ENCODE measurements at regions not wholly inside any gene's neighbourhood (a gene's known extent, or its start where the extent isn't known, plus 50 kb on each side); places are given as distances from the start of the nearest gene placed in this dataset.
A peak's percentile ranks its signal among the peaks of the same experiment; 100 is the strongest.
"Not testable (repeated sequence)": the region's sequence is repeated elsewhere in the genome, so short reads cannot be mapped to it uniquely, and the experiment has no call there.

DNA sequence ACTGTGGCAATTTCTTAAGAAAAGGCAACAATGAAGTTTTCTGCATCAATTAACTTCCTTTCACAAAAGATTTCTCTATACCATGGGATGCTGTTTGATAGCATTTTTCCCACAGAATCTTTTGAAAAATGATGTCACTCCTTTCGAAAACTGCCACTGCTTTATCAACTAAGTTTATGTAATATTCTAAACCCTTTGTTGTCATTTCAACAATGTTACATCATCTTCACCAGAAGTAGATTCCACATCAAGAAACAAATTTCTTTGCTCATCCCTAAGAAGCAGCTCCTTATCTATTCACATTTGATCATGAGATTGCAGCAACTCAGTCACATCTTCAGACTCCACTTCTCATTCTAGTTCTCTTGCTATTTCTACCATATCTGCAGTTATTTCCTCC is 116.1 kb upstream of the KCND3 start:
- DNase-seq: no peak

DNA sequence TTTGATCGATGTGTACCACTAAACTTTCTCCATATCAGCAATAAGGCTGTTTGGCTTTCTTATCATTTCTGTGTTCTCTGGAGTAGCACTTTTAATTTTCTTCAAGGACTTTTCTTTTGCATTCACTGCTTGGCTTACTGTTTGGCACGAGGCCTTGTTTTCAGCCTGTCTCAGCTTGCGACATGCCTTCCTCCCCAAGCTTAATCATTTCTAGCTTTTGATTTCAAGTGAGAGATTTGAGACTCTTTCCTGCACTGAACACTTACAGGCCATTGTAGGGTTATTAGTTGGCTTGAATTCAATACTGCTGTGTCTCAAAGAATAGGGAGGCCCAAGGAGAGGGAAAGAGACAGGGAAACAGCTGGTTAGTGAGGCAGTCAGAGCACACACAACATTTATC is 120.6 kb upstream of the KCND3 start:
- DNase-seq: no peak

DNA sequence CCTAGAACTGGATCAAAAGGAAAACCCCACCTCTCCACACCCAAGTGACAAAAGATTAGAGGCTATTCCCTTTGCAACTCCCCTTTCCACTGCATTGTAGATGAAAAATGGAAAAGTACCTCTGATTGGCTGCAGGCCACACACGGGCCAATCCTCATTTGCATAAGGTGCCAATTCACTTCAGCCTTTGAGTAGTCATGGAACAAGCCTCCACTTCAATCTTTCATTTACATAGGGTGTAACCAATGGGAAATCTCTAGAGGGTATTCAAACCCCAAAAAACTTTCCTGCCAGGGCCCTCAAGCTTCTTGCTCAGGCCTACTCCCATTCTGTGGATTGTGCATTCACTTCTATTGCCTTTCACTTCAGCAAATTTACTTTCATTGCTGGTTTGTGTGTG is 122.3 kb upstream of the KCND3 start:
- no peak for DNase-seq

- DNase-seq: no peak
These were observed 125.1 kb upstream of the KCND3 start for GRCh38 chr1:112114540-112114939.

DNA sequence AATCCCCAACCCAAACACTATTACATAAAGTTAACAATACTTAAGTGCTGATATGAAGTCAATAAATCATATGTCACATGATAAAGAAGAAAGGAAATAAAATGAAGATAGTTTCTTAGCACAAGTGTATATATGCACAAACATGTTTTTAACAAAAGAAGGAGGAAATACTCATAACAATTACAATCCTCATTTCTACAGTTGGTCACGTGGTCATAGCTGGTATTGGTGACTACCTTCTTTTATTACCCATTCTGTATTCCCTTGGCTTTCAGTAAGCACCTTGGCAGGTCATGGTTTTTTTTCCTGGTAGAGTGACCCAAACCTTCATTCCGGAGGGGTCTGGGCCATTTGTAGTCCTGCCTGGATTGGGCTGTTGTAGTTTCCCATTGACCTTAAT is 137.1 kb upstream of the KCND3 start:
- no peak for DNase-seq

GRCh38 chr1:112127606-112128005 is 138.1 kb upstream of the KCND3 start:
- not testable (repeated sequence) for DNase-seq

DNA sequence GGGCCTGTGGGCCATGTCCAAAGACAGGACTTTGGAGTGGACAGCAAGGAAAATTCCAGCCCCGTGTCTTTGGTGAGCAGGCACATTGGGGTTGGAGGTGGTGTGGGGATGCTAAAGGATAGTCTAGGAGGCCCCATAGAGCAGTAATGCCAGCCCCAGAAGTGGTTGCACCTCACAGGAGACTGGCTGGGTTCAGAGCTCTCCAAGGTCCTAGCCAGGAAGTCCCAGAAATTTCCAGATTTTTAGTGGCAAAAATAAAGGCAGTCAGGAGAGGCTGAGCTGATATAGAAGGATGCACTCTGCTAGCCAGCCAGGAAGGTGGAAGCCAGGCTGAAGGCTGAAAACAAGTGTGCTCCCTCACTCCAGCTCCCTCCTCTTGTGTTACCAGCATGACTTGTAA is 144.0 kb upstream of the KCND3 start:
- no peak for DNase-seq

GRCh38 chr1:112140743-112141142 is 151.3 kb upstream of the KCND3 start:
- no peak for DNase-seq

GRCh38 chr1:112141301-112141700 is 151.8 kb upstream of the KCND3 start:
- no peak for DNase-seq

- no peak for DNase-seq
These were observed 152.5 kb upstream of the KCND3 start for GRCh38 chr1:112141923-112142322.

- DNase-seq: no peak
These were observed 154.5 kb upstream of the KCND3 start for GRCh38 chr1:112143871-112144441.

DNA sequence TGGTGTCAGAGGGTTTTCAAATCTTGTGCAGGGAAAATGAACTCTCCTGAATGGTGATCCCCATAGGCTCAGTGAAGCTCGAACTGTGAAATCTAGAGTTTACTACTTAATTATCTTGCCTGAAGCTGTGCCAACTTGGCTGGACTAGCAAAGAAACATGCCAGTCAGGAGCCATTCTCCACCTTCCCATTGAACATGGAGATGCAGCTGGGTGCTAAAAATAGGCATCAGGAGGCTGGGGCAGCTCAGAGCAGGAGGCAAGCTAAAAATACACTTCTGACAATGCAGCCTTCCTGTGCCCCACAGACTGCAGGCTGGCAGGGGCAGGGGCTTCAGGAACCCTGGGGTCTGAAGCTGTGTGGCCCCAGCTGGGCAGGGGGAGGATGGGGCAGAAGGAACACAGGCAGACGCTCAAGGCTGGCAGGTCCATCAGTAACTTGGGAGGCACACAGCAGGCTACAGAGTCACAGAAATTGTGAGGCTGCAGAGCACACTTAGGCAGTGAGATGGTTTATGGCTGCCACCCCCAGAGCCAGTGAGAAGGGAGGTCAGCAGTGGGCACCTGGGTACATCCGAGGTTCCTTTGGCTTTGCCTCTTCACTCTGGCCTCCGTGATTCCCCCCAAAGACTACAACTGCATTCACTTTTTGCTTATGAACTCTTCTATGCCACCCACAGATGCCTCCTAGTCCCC is 155.4 kb upstream of the KCND3 start:
- no peak for DNase-seq

- no peak for DNase-seq
These were observed 156.8 kb upstream of the KCND3 start for GRCh38 chr1:112146201-112146715.

GRCh38 chr1:112160214-112160613 is 170.7 kb upstream of the KCND3 start:
- not testable (repeated sequence) for DNase-seq

DNA sequence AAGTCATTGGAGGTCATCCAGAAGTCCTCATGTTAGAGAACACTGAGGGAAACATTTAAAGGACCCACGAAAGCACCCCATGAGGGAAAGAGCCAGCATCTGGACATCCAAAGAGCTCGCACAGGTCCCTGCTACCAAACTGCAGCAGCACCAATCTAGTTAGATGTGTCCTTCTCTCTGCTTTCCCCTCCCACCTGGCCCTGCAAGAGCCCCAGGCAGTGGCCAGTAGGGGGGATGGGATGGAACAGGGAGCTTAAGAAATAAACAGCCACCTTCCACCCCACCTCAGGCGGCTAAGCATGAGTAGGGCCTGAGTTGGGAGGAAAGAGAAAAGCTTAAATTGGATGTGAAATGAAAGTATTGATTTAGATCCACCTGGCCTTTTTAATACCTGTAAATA is 175.9 kb upstream of the KCND3 start:
- no peak for DNase-seq

GRCh38 chr1:112169517-112169916 is 180.0 kb upstream of the KCND3 start:
- no peak for DNase-seq

DNA sequence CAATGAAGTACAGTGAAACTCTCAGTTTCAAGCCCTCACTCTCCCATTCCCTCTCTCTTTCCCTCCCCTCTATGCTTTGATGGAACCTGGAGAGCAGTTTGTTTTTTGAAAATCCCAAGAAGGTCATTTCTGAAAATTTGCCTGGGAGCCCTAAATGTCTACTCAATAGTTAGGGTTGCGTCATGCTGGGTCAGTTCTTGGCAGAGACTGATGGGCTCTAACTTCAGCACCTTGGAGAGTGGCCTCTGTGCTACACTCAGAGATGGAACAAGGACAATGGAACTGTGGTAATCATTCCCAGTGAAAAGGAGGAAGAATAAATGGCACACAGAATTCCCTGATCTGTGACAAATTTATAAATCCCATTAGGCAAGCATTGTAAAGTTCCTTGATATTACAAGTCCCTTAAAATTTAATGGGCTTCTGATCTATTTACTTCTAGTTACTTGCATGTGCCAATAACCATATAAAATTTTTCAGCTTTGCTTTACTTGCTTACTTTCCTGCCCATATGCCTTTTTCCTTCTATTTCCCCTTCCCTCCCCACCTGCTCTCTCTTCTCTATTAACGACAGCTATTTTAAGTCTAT is 182.9 kb upstream of the KCND3 start:
- peak; percentile 56 for DNase-seq

GRCh38 chr1:112177314-112177713 is 187.8 kb upstream of the KCND3 start:
- DNase-seq: no peak

- no peak for DNase-seq
These were observed 199.1 kb upstream of the KCND3 start for GRCh38 chr1:112188611-112189010.

GRCh38 chr1:112196008-112196588 is 199.9 kb upstream of the CTTNBP2NL start:
- DNase-seq: no peak

- DNase-seq: no peak
These were observed 199.3 kb upstream of the CTTNBP2NL start for GRCh38 chr1:112196731-112197130.

DNA sequence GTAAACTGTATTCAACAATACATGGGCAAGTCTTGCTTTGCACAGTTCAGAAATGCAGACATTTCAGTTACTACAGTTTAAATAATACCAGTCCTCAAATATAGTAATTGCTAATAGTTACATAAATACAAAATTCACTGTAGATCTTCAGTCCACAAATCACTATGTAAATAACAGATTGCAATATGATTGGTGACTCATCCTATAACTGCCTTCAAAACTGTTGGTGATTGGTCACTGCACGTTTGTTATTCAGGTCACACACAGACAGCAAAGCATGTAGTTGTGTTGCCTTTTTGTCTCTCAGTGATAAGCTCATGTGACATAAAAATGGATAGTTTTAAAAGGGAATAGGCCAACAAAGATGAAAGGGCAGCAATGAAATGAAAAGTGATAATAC is 186.5 kb upstream of the CTTNBP2NL start:
- no peak for DNase-seq

- DNase-seq: no peak
These were observed 176.7 kb upstream of the CTTNBP2NL start for GRCh38 chr1:112219267-112219666.

DNA sequence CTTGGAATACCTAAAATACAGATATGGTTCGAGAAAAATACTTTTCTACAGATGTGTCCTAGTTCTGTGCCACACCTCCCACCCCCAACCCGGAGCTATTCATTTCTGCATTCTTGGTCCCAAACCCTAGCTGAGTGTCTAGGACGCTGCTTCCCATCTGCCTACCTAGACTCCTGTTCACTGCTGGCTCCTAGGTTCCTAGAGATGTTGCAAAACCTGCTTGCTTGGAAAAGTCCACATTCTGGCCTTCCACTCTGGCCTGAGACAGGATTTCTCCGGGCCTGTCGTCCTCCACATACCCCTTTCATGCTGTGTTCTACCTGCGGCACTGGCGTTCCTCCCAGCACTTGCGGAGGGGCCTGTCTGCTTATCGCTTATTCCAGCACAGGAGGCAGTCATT is 165.8 kb upstream of the CTTNBP2NL start:
- no peak for DNase-seq

Measured in fibroblast of skin of scalp (primary cell).